ENCODE measurements at regions not wholly inside any gene's neighbourhood (a gene's known extent, or its start where the extent isn't known, plus 50 kb on each side); places are given as distances from the start of the nearest gene placed in this dataset.

DNA sequence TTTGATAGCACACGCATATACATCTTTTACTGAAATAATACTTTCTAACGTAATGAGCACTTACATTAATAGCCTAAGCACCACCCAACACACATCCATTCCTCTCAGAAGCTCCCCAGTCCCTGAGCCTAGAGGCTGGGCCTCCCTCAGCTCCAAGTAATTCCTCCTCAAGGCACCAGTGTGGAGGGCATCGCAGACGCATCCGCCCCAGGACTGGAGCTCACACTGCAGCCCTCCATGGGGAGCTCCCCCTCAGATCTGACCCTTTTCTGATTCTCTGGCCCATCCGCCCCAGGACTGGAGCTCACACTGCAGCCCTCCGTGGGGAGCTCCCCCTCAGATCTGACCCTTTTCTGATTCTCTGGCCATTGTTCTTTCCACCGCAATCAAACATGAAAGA lies 60.4 kb upstream of the SNTG2 start:
- DNase-seq (ENCODE audit: extremely low read depth, low read depth) = no peak
- TF ChIP-seq, protein P1, sequence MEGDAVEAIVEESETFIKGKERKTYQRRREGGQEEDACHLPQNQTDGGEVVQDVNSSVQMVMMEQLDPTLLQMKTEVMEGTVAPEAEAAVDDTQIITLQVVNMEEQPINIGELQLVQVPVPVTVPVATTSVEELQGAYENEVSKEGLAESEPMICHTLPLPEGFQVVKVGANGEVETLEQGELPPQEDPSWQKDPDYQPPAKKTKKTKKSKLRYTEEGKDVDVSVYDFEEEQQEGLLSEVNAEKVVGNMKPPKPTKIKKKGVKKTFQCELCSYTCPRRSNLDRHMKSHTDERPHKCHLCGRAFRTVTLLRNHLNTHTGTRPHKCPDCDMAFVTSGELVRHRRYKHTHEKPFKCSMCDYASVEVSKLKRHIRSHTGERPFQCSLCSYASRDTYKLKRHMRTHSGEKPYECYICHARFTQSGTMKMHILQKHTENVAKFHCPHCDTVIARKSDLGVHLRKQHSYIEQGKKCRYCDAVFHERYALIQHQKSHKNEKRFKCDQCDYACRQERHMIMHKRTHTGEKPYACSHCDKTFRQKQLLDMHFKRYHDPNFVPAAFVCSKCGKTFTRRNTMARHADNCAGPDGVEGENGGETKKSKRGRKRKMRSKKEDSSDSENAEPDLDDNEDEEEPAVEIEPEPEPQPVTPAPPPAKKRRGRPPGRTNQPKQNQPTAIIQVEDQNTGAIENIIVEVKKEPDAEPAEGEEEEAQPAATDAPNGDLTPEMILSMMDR (IDR thresholded peaks at IDR 0.05; ENCODE audit: low read depth, low read length, missing control alignments) = no peak
- H3K4me3 ChIP-seq (replicated peaks; ENCODE audit: low read depth, low read length) = no peak overlapping the region

DNA sequence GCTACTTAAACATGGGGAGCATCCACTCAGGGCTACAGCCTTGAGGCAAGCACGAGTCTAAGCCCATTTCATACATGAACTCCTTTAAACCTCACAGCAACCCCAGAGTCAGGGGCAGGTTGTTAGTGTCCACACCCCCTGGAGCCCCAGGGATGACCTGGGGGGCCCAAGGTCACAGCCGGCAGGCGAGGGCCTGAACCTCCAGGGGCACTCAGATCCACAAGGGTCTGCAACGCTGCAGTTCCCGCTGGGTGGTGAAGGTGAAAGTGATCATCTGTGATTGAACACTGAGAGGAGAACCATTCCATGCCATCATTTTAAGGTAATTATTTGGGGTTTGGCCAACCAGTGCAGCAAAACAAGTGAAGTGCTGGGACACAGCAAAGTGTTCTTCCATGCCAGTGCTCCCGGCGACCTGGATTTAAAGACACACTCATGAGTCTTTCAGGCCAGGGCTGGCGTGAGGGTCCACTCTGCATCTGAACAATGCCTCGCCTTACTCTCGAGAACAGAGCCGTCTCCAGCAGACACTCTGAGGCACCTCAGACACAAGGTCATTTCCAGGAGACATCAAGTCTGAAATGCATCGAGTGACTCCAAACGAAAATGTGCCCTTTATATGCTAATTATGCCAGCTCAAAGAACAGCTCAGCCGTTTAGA lies 61.6 kb upstream of the SNTG2 start:
- no peak overlapping the region for H3K4me3 ChIP-seq (replicated peaks; ENCODE audit: low read depth, low read length)
- no peak for DNase-seq (ENCODE audit: extremely low read depth, low read depth)
- TF ChIP-seq, protein P1 (IDR thresholded peaks at IDR 0.05; ENCODE audit: low read depth, low read length, missing control alignments) = no peak

DNA sequence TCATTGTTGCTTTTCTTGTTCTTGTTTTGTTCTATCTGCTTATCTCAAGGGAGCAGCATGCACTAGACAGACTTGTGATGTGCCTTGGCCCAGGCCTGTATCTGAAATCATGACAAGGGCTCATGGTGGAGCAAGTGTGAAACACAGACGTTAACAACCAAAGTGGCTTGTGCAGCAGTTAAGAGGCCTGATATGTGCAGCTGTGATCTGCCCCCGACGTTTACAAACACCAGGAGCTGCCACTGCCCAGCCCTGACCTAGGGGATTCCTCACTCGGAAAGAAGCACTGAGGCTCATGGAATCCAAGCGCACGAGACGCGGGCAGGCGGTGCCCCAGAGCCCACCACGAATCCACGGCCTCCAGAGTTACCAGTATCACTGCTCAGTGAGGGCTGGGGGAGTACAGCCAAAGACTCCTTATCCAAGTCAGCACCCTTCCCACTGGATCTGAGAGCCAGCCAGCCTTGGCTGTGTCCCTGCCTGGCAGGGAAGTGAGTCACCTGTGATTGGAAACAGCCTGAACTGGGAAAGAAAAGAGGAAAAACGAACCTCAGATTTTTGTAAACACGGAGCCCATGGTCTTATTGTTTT lies 62.3 kb upstream of the SNTG2 start:
- DNase-seq (ENCODE audit: extremely low read depth, low read depth) = no peak
- TF ChIP-seq, protein P1 (IDR thresholded peaks at IDR 0.05; ENCODE audit: low read depth, low read length, missing control alignments) = no peak
- H3K4me3 ChIP-seq (replicated peaks; ENCODE audit: low read depth, low read length) = no peak overlapping the region

DNA sequence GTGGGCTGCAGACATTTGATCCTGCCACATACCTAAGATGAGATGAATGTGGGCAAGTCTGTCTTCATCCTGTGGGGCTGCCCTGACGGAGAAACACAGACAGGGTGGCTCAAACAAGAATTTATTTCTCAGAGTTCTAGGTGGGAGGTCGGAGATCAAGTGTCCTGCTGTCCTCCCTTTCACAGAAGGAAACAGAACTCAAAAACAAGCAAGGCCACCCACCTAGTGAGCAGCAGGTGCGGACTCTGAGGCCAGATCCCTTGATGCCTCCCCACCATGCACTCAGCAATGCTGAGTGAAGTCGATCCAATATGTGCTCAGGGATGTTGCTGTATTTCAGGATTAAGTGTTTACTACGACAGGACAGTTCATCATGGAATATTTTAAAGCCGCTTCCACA lies 63.0 kb upstream of the SNTG2 start:
- TF ChIP-seq, protein P1 (IDR thresholded peaks at IDR 0.05; ENCODE audit: low read depth, low read length, missing control alignments) = no peak
- no peak for DNase-seq (ENCODE audit: extremely low read depth, low read depth)
- no peak overlapping the region for H3K4me3 ChIP-seq (replicated peaks; ENCODE audit: low read depth, low read length)

DNA sequence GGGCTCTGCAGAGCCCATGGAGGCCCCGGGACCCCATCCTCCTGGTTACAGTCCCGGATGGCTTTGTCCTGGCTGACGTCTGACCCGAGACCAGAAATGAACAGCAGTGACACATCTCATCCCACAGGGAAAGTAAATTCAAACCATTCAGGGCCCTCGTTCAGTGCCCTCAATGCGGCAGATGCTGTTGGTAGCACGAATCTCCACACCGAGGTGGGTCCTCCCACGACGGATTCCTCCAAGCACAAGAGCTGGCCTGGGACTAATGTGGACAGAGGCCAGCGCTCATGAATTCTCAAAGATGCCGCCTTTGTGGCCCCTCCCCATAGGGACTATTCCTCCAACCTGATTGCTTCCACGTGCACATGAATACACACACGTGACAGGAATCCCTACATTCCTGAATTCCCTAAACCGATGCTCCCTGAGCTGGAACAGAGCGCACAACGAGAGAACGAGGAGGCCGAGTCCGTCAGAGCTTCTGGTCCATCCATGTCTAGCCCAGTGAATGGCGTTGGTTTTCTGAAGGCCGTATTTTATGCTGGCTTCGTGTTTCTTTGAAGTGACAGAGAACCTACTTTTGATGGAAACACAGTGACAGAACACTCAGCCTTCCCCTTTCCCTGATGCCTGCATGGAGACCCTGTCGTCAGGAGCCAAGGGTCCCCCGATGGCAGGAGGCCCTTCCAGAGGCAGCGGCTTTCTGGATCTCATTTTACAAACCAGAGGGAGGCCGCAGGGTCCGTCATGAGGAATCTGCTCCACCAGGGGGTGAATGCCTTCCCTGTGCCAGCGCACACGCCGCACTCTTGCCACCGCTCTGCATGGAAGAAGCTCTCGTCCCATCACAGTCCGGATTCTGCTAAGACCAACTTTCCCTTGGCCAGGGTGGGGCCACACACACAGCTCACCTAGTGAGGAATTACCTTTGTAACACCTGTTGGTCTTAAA lies 64.3 kb upstream of the SNTG2 start:
- TF ChIP-seq, protein P1 (IDR thresholded peaks at IDR 0.05; ENCODE audit: low read depth, low read length, missing control alignments) = no peak
- DNase-seq (ENCODE audit: extremely low read depth, low read depth) = no peak
- no peak overlapping the region for H3K4me3 ChIP-seq (replicated peaks; ENCODE audit: low read depth, low read length)

DNA sequence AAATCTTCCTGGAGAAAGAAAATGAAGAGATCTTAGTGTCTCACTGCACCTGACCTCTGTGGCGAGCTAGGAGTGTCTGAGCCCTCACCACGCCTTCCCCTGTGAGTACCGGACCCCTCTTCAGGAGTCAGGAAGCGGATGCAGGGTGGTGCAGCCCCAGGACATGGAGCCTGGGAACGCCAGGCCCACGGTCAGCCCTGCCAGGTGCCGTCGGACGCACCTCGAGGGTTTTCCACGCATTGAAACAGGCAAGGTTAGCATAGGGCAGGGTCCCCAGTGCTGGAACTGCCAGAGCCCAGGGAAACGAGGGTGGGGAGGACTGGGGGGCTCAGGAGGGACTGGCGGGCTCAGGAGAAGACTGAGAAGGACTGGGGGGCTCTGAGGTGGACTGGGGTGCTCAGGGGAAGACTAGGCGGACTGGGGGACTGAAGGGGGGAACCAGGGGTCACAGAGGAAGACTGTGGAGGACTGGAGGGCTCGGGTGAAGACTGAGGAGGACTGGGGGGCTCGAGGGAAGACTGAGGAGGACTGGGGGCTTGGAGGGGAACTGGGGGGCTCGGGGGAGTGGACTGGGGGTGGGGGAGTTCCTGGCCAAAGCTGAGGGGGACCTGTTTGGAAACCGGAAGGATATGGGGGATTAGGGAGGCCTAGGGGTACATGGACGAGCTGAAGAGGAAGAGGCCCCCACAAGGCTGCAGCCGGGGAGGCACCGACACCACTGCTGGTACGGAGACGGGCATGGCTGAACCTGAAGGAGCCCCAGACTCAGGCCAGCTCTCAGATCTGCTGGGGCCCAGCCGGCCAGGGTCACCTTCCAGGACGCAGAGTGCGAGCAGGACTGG lies 65.2 kb upstream of the SNTG2 start:
- DNase-seq (ENCODE audit: extremely low read depth, low read depth) = no peak
- TF ChIP-seq, protein P1 (IDR thresholded peaks at IDR 0.05; ENCODE audit: low read depth, low read length, missing control alignments) = no peak
- H3K4me3 ChIP-seq (replicated peaks; ENCODE audit: low read depth, low read length) = no peak overlapping the region
